ENCODE measurements at regions not wholly inside any gene's neighbourhood (a gene's known extent, or its start where the extent isn't known, plus 50 kb on each side); places are given as distances from the start of the nearest gene placed in this dataset.

DNA sequence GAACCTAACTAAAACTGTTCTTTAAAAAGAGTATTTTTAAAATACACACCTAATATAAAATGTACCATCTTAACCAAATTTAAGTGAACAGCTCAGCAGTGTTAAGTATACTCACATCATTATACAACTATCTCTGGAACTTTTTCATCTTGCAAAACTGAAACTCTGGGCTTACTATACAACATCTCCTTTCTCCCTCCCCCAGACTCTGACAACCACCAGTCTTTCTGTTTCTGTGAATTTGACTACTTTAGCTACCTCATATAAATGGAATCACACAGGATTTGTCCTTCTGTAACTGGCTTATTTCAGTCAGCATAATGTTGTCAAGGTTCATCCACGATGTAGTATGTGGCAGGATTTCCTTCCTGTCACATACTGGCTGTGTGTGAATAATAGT lies 93.5 kb downstream of the FOXD1 start:
- no peak for TF ChIP-seq CTCF (IDR thresholded peaks at IDR 0.05; ENCODE audit: poor library complexity)
- TF ChIP-seq EZH2 (IDR thresholded peaks at IDR 0.05; ENCODE audit: borderline replicate concordance), result no peak
